Cardiac muscle cell (in vitro differentiated cells and primary cell): ENCODE measurements at regions not wholly inside any gene's neighbourhood (a gene's known extent, or its start where the extent isn't known, plus 50 kb on each side); places are given as distances from the start of the nearest gene placed in this dataset.
A peak's percentile ranks its signal among the peaks of the same experiment; 100 is the strongest.

Experiments used
- DNase-seq, 2 donors: peaks; one replicate each; pipeline versions ENCODE4 v3.0.0 to v3.0.0-alpha.2; 2010 to 2017; ENCODE audit warnings: low read depth in 1 of 2, low spot score in 1 of 2
- H3K27ac ChIP-seq: fragments of 200-600 bp; sonication (generic); 2 replicates; pipeline ENCODE4 v1.5.1; 2016
- H3K27me3 ChIP-seq: fragments of 200-600 bp; sonication (generic); 2 replicates; pipeline ENCODE4 v1.6.0; 2016; ENCODE audit warnings: control low read depth
- H3K36me3 ChIP-seq: fragments of 200-600 bp; sonication (generic); 2 replicates; pipeline ENCODE4 v1.5.1; 2016; ENCODE audit warnings: control low read depth
- H3K4me1 ChIP-seq: fragments of 200-600 bp; sonication (generic); 2 replicates; pipeline ENCODE4 v1.8.1; 2017; ENCODE audit warnings: low read depth, mild to moderate bottlenecking, mixed run types
- H3K4me3 ChIP-seq: fragments of 200-600 bp; sonication (generic); 2 replicates; pipeline ENCODE4 v1.5.1; 2016; ENCODE audit warnings: mild to moderate bottlenecking
- H3K9me3 ChIP-seq: fragments of 200-600 bp; sonication (generic); 2 replicates; pipeline ENCODE4 v1.5.1; 2017; ENCODE audit warnings: low read depth, mild to moderate bottlenecking, control low read depth
- CTCF ChIP-seq: IDR thresholded peaks from 2 replicates; pipeline ENCODE4 v1.5.1; 2012; ENCODE audit warnings: low read depth, mild to moderate bottlenecking, low read length

DNA sequence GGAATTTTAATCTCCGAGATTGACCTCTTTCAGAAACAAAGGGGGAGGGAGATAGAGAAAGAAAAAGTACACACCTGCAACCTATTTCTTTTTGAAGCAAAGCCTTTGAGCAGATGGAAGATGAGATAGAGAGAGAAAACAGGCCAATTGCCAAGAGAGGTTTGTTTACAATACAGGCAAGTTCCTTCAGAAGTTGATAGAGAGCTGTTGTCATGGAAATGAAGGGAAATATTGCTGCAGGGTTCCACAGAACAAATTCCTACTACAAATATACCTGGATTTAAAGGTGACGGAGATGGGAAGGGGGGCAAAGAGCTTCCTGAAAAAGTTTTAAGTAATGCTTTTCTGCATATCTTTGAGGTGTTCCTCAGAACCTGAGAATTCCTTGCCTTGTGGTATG, 388.4 kb downstream of the NDFIP2 start:
- DNase-seq = no peak
- Histone ChIP-seq H3K36me3 (no peaks in the 10 kb centered on the region), H3K27me3 (no peaks in the 10 kb centered on the region), H3K4me3 (no peak overlapping the region), H3K9me3 (no peaks in the 10 kb centered on the region), H3K27ac (no peak overlapping the region), H3K4me1 (peaks cover 10% of the 10 kb centered on the region)
- TF ChIP-seq CTCF = no peak

GRCh38 chr13:79867254-79867653, 386.3 kb downstream of the NDFIP2 start:
- Histone ChIP-seq H3K36me3 (no peaks in the 10 kb centered on the region), H3K27ac (no peak overlapping the region), H3K9me3 (no peaks in the 10 kb centered on the region), H3K4me3 (no peak overlapping the region), H3K27me3 (no peaks in the 10 kb centered on the region), H3K4me1 (peaks cover 13% of the 10 kb centered on the region)
- no peak for TF ChIP-seq CTCF
- peak in 1 of 2 donors; percentile 21 for DNase-seq

GRCh38 chr13:79866436-79866835, 385.5 kb downstream of the NDFIP2 start:
- H3K36me3 ChIP-seq = no peaks in the 10 kb centered on the region
- no peak for TF ChIP-seq CTCF
- H3K27ac ChIP-seq = no peak overlapping the region
- H3K4me1 ChIP-seq = peaks cover 13% of the 10 kb centered on the region
- no peak overlapping the region for H3K4me3 ChIP-seq
- H3K9me3 ChIP-seq = no peaks in the 10 kb centered on the region
- no peak for DNase-seq
- H3K27me3 ChIP-seq = no peaks in the 10 kb centered on the region

DNA sequence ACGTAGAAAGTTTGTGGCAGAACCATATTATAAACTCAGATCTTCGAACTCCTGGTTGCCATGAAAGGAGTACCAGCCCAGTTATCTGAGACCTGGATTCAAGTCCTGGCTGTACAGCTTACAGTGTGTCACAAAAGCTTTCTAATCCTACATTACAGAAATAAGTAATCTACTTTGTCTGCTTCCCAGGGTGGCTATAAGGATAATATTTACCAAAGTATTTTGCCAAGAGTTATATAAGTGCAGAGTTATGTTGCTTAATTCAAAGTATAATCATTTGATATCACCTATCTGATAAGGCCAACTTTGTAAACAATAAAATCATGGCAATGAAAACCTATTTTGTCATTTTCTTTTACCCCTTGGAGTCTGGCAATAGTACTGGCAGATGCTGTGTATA, 381.6 kb downstream of the NDFIP2 start:
- Histone ChIP-seq H3K27ac (no peak overlapping the region), H3K36me3 (no peaks in the 10 kb centered on the region), H3K4me3 (no peak overlapping the region), H3K9me3 (no peaks in the 10 kb centered on the region), H3K4me1 (peaks cover 9% of the 10 kb centered on the region), H3K27me3 (no peaks in the 10 kb centered on the region)
- no peak for DNase-seq
- TF ChIP-seq CTCF = no peak

- Histone ChIP-seq H3K27me3 (no peaks in the 10 kb centered on the region), H3K36me3 (no peaks in the 10 kb centered on the region)
Measured at GRCh38 chr13:79861731-79862130, 380.8 kb downstream of the NDFIP2 start.

More at GRCh38 chr13:79861731-79862130, 380.8 kb downstream of the NDFIP2 start:
- H3K27ac ChIP-seq = no peak overlapping the region
- no peak overlapping the region for H3K4me3 ChIP-seq
- DNase-seq = no peak
- H3K9me3 ChIP-seq = no peaks in the 10 kb centered on the region
- TF ChIP-seq CTCF = no peak
- peaks cover 9% of the 10 kb centered on the region for H3K4me1 ChIP-seq
